ENCODE measurements at regions not wholly inside any gene's neighbourhood (a gene's known extent, or its start where the extent isn't known, plus 50 kb on each side); places are given as distances from the start of the nearest gene placed in this dataset.

- DNase-seq, result no peak
Observed at GRCh38 chr15:85986116-85986515, 93.6 kb upstream of the AGBL1 start.

GRCh38 chr15:85986741-85987140 lies 92.9 kb upstream of the AGBL1 start:
- DNase-seq, result no peak

- no peak for DNase-seq
Observed at GRCh38 chr15:85988741-85989140, 90.9 kb upstream of the AGBL1 start.

DNA sequence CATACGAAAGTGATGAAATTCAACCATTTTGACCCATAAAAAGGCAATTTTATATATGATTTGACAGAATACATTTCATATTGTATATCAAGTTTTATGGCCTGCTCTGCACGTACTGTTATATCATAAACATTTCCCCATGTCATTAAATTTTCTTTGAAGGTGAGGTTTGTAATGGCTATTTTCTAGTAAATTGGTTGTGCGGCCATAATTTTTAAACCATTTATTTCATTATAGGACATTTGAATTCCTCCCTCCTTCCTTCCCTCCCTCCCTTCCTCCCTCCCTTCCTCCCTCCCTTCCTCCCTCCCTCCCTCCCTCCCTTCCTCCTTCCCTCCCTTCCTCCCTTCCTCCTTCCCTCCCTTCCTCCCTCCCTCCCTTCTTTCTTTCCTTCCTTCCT lies 87.4 kb upstream of the AGBL1 start:
- no peak for DNase-seq

GRCh38 chr15:85993116-85993515 lies 86.6 kb upstream of the AGBL1 start:
- DNase-seq, result no peak

DNA sequence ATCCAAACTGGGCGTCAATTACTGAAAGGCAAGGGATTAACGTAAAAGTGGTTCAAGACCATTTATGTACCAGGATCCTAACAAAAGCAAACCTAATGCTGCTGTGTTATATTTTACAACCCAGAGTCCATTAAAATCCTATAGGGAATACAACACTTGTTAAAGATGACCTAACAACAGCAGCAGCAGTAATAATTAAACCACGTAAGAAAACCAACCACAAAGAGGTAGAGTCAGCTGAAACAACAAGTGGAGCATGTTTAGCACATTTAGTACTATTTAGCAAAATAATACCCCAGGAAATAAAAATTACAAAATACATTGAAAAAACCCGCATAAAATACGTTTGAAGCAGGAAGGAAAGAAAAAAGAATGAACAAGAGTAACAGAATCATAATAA lies 82.1 kb upstream of the AGBL1 start:
- DNase-seq, result no peak

DNA sequence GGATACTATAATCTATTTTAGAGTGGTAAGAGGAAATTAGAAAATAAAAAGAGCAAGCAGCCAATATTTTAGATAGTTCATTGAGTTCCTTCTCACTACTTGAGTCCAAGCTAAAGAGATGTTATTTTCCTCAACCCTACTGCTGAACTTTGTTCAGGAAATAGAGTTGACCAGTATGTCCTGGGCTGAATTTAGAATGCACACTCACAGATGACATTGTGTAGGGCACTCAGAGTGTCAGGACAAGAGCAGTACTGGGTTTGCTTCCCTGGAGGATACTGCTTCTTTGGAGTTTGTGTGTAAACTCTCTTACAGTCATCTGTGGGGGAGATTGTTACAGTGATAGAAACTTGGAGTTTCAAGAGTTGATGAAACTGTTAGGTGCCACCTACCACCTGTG lies 80.0 kb upstream of the AGBL1 start:
- no peak for DNase-seq

DNA sequence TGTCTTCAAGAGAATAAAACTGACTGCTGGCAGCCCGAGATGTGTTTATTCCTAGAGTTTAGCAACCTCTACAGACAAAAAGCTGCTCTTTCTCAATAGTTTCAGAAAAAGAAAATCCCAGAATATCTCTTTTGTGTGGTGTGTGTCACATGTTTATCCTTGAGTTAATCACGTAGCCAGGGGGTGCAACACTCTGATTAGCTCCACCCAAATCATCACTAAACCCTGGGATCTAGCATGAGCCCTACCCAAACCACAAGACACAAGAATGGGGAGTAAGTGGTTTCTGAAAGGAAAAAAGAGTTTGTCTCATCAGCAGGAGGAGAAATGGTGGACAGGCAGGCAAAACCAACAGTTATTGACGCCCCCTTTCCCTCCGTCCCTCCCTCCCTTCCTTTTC lies 78.5 kb upstream of the AGBL1 start:
- no peak for DNase-seq

- DNase-seq, result no peak
Observed at GRCh38 chr15:86002444-86002843, 77.2 kb upstream of the AGBL1 start.

- no peak for DNase-seq
Observed at GRCh38 chr15:86004061-86004460, 75.6 kb upstream of the AGBL1 start.

- no peak for DNase-seq
Observed at GRCh38 chr15:86006546-86006945, 73.1 kb upstream of the AGBL1 start.

GRCh38 chr15:86009727-86010126 lies 69.9 kb upstream of the AGBL1 start:
- DNase-seq, result no peak

GRCh38 chr15:86010398-86010797 lies 69.3 kb upstream of the AGBL1 start:
- DNase-seq, result no peak

DNA sequence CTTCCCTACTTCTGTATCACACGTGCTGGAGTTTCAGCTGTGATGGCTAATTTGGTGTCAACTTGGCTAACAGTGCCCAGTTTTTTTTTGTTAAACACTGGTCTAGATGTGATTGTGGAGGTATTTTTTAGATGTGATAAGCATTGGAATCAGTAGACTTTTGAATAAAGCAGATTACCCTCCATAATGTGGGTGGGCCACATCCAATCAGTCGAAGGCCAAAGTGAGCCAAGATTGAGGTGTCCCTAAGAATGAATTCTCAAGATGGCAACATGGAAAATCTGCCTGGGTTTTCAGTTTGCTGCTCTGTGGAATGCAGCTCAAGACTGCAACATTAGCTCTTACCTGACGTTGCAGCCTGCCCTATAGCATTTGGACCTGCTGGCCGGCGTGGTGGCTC lies 68.8 kb upstream of the AGBL1 start:
- no peak for DNase-seq

DNA sequence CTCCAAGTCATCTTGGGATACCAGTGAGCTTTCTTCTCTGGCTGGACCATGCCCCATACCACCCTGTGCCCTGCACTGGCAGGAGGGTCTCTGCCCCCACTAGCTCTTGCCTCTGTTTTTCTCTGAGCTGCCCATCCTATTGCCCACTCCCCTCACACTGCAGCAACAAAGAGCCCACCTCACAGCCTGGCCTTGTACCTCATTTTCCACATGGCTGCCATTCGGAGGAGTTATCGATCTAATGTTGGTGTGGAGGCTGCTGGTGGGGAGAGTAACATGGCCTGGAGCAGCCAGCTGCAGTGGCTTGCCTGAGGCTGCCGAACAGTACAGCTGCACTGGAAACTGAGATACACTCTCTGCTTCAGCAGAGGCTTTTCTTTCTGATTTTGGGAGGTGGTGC lies 65.7 kb upstream of the AGBL1 start:
- no peak for DNase-seq

DNA sequence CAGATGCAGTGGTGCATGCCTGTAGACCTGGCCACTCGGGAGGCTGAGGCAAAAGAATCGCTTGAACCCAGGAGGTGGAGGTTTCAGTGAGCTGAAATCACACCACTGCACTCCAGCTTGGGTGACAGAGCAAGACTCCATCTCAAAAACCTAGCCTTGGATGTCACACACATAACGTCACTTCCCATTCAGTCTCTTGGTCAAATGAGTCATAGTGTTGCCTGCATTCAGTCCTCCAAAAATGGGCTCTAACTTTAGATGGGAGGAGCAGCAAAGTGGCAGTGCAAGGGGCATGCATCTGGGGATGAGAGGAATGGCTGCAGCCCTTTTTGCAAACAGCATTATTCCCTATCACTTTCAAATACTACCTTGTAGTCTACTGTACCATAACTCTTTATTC lies 62.9 kb upstream of the AGBL1 start:
- no peak for DNase-seq

- DNase-seq, result no peak
Observed at GRCh38 chr15:86018679-86019078, 61.0 kb upstream of the AGBL1 start.

DNA sequence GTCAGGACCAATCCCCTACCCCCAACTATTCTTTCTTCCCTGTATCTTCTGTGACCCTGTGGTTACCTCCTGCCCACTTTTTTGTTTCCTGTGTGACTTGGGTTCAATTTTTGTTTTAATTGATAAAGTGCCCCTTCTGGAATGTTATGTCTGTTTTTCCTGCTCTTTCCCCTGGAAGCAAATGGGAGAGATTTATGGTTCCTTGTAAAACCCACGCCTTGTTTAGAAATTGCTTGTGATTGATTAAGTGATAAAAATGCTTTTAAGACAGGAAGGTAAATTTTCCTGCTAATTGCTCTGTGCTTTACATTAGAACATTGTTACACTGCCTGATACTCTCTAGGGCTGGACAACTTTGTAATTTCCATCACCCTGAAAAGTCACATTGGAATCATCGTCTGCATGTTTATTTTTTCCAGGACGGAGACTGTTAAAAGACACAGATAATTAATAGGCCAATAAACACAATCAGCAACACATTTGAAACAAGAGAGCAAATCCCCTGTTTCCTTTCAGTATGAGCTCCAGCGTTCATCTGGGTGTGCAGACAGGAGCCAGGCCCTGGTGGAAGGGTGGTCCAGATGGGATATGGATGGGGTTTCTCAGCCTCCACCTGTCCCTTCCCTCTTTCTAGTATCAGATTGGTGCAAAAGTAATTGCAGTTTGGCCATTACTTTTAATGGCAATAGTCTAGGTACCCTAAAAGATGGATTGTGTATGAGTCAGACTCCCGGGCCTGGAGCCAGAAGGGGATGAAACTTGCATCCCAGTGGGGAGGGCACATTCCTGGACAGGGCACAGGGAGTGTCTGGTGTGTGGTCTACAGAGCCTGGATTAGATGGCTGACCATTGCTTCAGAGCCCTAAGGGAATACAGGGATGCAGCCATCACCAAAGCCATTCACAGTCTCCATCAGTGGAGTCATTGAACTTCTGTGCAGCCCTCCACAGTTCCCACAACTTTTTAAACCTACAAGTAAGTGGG lies 58.1 kb upstream of the AGBL1 start:
- DNase-seq, result no peak

GRCh38 chr15:86028961-86029360 lies 50.7 kb upstream of the AGBL1 start:
- no peak for DNase-seq
